ENCODE measurements at regions not wholly inside any gene's neighbourhood (a gene's known extent, or its start where the extent isn't known, plus 50 kb on each side); places are given as distances from the start of the nearest gene placed in this dataset.

- no peaks in the 10 kb centered on the region for H3K4me1 ChIP-seq (replicated peaks)
- H3K4me3 ChIP-seq = no peak overlapping the region
- H3K9me3 ChIP-seq = no peaks in the 10 kb centered on the region
- H3K36me3 ChIP-seq = no peaks in the 10 kb centered on the region
- 42% methylated on average over 4 of the region's 4 CpGs for WGBS
- DNase-seq (ENCODE audit: low spot score) = no peak
- TF ChIP-seq CTCF (IDR thresholded peaks at IDR 0.05) (no peak), POLR2AphosphoS5 (IDR thresholded peaks at IDR 0.05) (no peak), POLR2A (IDR thresholded peaks at IDR 0.05) (no peak)
- H3K27ac ChIP-seq = no peak overlapping the region
- no peaks in the 10 kb centered on the region for H3K27me3 ChIP-seq (replicated peaks; ENCODE audit: insufficient read depth)
- intact Hi-C loops (cut with DNase I) = no loop called here
Observed at GRCh38 chr2:142693171-142693950, 184.1 kb upstream of the KYNU start.

- H3K36me3 ChIP-seq = no peaks in the 10 kb centered on the region
- H3K9me3 ChIP-seq = no peaks in the 10 kb centered on the region
- WGBS = 91% methylated on average over 4 of the region's 4 CpGs
- no peak overlapping the region for H3K27ac ChIP-seq
- intact Hi-C loops (cut with DNase I) = no loop called here
- TF ChIP-seq CTCF (IDR thresholded peaks at IDR 0.05) (no peak), POLR2A (IDR thresholded peaks at IDR 0.05) (no peak), POLR2AphosphoS5 (IDR thresholded peaks at IDR 0.05) (no peak)
- H3K27me3 ChIP-seq (replicated peaks; ENCODE audit: insufficient read depth) = no peaks in the 10 kb centered on the region
- no peak overlapping the region for H3K4me3 ChIP-seq
- DNase-seq (ENCODE audit: low spot score) = no peak
- H3K4me1 ChIP-seq (replicated peaks) = no peaks in the 10 kb centered on the region
Observed at GRCh38 chr2:142688856-142689605, 188.4 kb upstream of the KYNU start.

- intact Hi-C loops (cut with DNase I) = no loop called here
- Histone ChIP-seq H3K4me1 (replicated peaks) (no peaks in the 10 kb centered on the region), H3K36me3 (no peaks in the 10 kb centered on the region), H3K4me3 (no peak overlapping the region), H3K27ac (no peak overlapping the region), H3K27me3 (replicated peaks; ENCODE audit: insufficient read depth) (no peaks in the 10 kb centered on the region), H3K9me3 (no peaks in the 10 kb centered on the region)
- DNase-seq (ENCODE audit: low spot score) = no peak
- TF ChIP-seq POLR2A (IDR thresholded peaks at IDR 0.05) (no peak), POLR2AphosphoS5 (IDR thresholded peaks at IDR 0.05) (no peak), CTCF (IDR thresholded peaks at IDR 0.05) (no peak)
- WGBS = 55% methylated on average over 5 of the region's 5 CpGs
Observed at GRCh38 chr2:142687509-142687908, 190.0 kb upstream of the KYNU start.

- H3K27ac ChIP-seq = no peak overlapping the region
- no peak overlapping the region for H3K4me3 ChIP-seq
- DNase-seq (ENCODE audit: low spot score) = no peak
- TF ChIP-seq POLR2A (IDR thresholded peaks at IDR 0.05) (no peak), CTCF (IDR thresholded peaks at IDR 0.05) (no peak), POLR2AphosphoS5 (IDR thresholded peaks at IDR 0.05) (no peak)
- H3K4me1 ChIP-seq (replicated peaks) = no peaks in the 10 kb centered on the region
- 74% methylated on average over 4 of the region's 4 CpGs for WGBS
- H3K27me3 ChIP-seq (replicated peaks; ENCODE audit: insufficient read depth) = no peaks in the 10 kb centered on the region
- H3K9me3 ChIP-seq = no peaks in the 10 kb centered on the region
- H3K36me3 ChIP-seq = no peaks in the 10 kb centered on the region
- intact Hi-C loops (cut with DNase I) = no loop called here
Observed at GRCh38 chr2:142687075-142687474, 190.4 kb upstream of the KYNU start.
